D721Med (cell line): ENCODE measurements at regions not wholly inside any gene's neighbourhood (a gene's known extent, or its start where the extent isn't known, plus 50 kb on each side); places are given as distances from the start of the nearest gene placed in this dataset.

Experiments used
- DNase-seq: peaks from one replicate; pipeline ENCODE4 v3.0.0; 2011; ENCODE audit warnings: low spot score; ENCODE audit not compliant: insufficient read length
- FAIRE-seq: peaks from 2 replicates; lab custom pipeline; 2011; peaks lifted over from hg19 to GRCh38; lab: Jason Lieb, UNC
- TF ChIP-seq, protein P1 (sequence below): IDR thresholded peaks from 2 replicates; pipeline ENCODE4 v1.5.1; 2012; ENCODE audit warnings: mild to moderate bottlenecking, control low read depth; ENCODE audit not compliant: insufficient read depth; ENCODE audit errors: missing control alignments

DNA sequence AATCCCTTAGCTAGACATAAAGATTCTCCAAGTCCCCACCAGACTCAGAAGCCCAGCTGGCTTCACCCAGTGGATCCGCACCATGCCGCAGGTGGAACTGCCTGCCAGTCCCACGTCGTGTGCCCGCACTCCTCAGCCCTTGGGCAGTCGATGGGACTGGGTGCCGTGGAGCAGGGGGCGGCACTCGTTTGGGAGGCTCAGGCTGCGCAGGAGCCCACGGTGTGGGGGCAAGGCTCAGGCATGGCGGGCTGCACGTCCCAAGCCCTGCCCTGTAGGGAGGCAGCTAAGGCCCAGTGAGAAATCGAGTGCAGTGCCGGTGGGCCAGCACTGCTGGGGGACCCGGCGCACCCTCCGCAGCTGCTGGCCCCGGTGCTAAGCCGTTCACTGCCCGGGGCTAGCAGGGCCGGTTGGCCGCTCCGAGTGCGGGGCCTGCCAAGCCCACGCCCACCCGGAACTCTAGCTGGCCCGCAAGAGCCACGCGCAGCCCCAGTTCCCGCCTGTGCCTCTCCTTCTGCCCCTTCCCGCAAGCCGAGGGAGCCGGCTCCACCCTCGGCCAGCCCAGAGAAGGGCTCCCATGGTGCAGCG, 95.9 kb upstream of the DTNBP1 start:
- TF ChIP-seq, protein P1, sequence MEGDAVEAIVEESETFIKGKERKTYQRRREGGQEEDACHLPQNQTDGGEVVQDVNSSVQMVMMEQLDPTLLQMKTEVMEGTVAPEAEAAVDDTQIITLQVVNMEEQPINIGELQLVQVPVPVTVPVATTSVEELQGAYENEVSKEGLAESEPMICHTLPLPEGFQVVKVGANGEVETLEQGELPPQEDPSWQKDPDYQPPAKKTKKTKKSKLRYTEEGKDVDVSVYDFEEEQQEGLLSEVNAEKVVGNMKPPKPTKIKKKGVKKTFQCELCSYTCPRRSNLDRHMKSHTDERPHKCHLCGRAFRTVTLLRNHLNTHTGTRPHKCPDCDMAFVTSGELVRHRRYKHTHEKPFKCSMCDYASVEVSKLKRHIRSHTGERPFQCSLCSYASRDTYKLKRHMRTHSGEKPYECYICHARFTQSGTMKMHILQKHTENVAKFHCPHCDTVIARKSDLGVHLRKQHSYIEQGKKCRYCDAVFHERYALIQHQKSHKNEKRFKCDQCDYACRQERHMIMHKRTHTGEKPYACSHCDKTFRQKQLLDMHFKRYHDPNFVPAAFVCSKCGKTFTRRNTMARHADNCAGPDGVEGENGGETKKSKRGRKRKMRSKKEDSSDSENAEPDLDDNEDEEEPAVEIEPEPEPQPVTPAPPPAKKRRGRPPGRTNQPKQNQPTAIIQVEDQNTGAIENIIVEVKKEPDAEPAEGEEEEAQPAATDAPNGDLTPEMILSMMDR, result no peak
- no peak for FAIRE-seq
- no peak for DNase-seq

GRCh38 chr6:15755526-15755925, 92.7 kb upstream of the DTNBP1 start:
- FAIRE-seq, result no peak
- no peak for DNase-seq
- TF ChIP-seq, protein P1, result no peak

- FAIRE-seq, result no peak
- no peak for DNase-seq
- TF ChIP-seq, protein P1, result no peak
These were observed 91.9 kb upstream of the DTNBP1 start for GRCh38 chr6:15754706-15755079.

DNA sequence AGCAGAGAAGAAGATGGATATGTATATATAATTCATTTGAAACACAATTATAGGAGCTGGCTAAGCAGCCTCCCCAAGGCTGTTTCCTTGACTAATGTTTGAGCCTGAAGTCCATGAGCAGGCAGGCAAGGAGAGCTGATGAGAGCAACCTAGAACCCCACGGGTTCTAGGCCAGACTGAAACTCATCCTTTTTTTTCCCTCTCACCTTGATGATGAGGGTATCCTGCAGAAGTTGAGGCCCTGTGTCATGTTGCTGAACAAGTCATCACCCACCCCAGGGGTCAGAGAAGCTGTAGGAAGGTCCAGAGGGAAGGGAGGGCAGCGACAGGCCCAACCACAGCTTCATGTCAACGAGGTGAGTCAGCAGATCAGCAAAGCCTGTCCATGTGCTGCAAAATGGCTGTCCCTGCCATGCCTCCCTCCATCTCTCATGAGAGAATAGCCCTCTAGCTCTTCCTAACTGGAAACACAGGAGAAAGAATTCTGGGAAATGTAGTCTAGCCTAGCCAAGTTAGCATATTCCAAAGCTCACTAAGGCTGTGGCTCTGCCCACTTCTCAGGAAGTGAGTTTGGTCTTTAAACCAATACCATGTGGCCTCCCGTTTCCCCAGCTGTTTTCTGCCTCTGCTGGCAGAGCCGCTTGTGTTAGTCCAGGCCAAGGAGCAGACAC, 91.3 kb upstream of the DTNBP1 start:
- DNase-seq (no peak), FAIRE-seq (no peak)
- TF ChIP-seq, protein P1, result no peak

GRCh38 chr6:15752820-15753219, 90.0 kb upstream of the DTNBP1 start:
- DNase-seq (no peak), FAIRE-seq (no peak)
- TF ChIP-seq, protein P1, result no peak

DNA sequence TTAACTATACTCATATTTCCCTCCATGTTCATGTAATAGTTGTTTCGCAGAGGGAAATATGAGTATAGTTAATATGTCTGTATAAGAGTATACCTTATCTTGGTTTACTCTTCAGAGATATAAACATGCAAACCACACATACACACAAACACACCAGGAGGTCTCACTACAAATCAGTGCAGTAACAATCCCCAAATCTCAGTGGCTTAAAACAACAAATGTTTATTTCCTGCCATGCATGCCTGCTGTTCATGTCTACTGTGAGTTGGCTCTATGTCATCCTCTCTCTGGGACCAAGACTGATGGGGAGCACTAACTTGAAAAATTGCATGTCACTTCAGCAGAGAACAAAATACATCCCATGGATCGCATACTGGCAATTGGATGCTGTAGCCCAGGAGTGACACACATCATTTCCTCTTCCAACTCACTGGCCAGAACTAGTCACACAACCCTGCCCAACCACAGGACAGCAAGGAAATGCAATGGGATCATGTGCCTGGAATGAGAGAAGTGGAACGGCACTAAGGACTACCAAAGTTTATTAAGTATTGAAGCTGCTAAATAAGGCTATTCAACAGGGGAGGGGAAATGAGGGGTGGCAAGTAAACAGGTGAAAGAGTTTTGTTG, 89.0 kb upstream of the DTNBP1 start:
- DNase-seq (no peak), FAIRE-seq (no peak)
- TF ChIP-seq, protein P1, result no peak

- no peak for FAIRE-seq
- TF ChIP-seq, protein P1, result no peak
- no peak for DNase-seq
These were observed 85.5 kb upstream of the DTNBP1 start for GRCh38 chr6:15748341-15748740.
